SU-DHL-6 (cell line): ENCODE measurements at regions not wholly inside any gene's neighbourhood (a gene's known extent, or its start where the extent isn't known, plus 50 kb on each side); places are given as distances from the start of the nearest gene placed in this dataset.

Source experiments
- H2AFZ ChIP-seq: fragments of 200-600 bp; sonication (generic); 2 replicates; pipeline ENCODE4 v1.6.1; 2014; ENCODE audit warnings: low read depth, mild to moderate bottlenecking, moderate library complexity, mixed read lengths, antibody characterized with exemption, low read length; ENCODE audit not compliant: severe bottlenecking
- H3F3A ChIP-seq: fragments of 200-600 bp; shearing (Covaris generic); 2 replicates; pipeline ENCODE4 v1.6.0; 2016; ENCODE audit warnings: antibody characterized with exemption, mild to moderate bottlenecking; ENCODE audit not compliant: insufficient read depth
- H3K27ac ChIP-seq: fragments of 200-600 bp; sonication (generic); 2 replicates; pipeline ENCODE4 v1.5.1; 2016; ENCODE audit warnings: low read depth, mild to moderate bottlenecking, low read length, moderate library complexity, mixed read lengths
- H3K27me3 ChIP-seq: fragments of 200-600 bp; sonication (generic), shearing (Covaris generic); 2 replicates; pipeline ENCODE4 v1.6.0; 2014; ENCODE audit warnings: mild to moderate bottlenecking, low read length
- H3K36me3 ChIP-seq: fragments of 200-600 bp; sonication (generic); 2 replicates; pipeline ENCODE4 v1.6.1; 2014; ENCODE audit warnings: mild to moderate bottlenecking, low read length, mixed read lengths
- H3K4me2 ChIP-seq: fragments of 300-600, 200-600 bp; shearing (Covaris generic), sonication (generic); 2 replicates; pipeline ENCODE4 v1.6.0; 2014; ENCODE audit warnings: low read length, low read depth, mild to moderate bottlenecking; ENCODE audit not compliant: poor library complexity, severe bottlenecking
- H3K4me3 ChIP-seq: fragments of 200-600 bp; sonication (generic); 2 replicates; pipeline ENCODE4 v1.5.1; 2014; ENCODE audit warnings: antibody characterized with exemption, low read length, mild to moderate bottlenecking, mixed read lengths; ENCODE audit not compliant: insufficient read depth, poor library complexity, severe bottlenecking
- H3K79me2 ChIP-seq: fragments of 200-600 bp; sonication (generic); 2 replicates; pipeline ENCODE4 v1.6.1; 2014; ENCODE audit warnings: mild to moderate bottlenecking, low read length, moderate library complexity; ENCODE audit not compliant: insufficient read depth
- H3K9ac ChIP-seq: fragments of 200-600 bp; sonication (generic); 2 replicates; pipeline ENCODE4 v1.7.0; 2014; ENCODE audit warnings: mild to moderate bottlenecking, low read length
- H3K9me2 ChIP-seq: fragments of 200-600 bp; sonication (generic); replicated peaks from 2 replicates; pipeline ENCODE4 v1.6.1; 2014; ENCODE audit warnings: low read length; ENCODE audit not compliant: insufficient read depth
- H3K9me3 ChIP-seq: fragments of 200-600 bp; sonication (generic); 2 replicates; pipeline ENCODE4 v1.6.1; 2014; ENCODE audit warnings: low read length, mixed read lengths; ENCODE audit not compliant: insufficient read depth
- H4K20me1 ChIP-seq: fragments of 200-600 bp; sonication (generic); 2 replicates; pipeline ENCODE4 v1.6.1; 2014; ENCODE audit warnings: low read depth, mild to moderate bottlenecking, antibody characterized with exemption, low read length, moderate library complexity, mixed read lengths
- EZH2phosphoT487 ChIP-seq: fragments of 200-600 bp; sonication (generic), shearing (Covaris generic); conservative IDR thresholded peaks from 2 replicates; pipeline ENCODE4 v1.6.1; 2018; ENCODE audit warnings: mild to moderate bottlenecking, antibody characterized with exemption, low read length, moderate library complexity, mixed read lengths
- TF ChIP-seq, protein P1 (sequence below): fragments of 200-600 bp; sonication (generic); IDR thresholded peaks from one replicate; pipeline ENCODE4 v1.5.1; 2017; ENCODE audit warnings: antibody characterized with exemption, mild to moderate bottlenecking, low read length, moderate library complexity; ENCODE audit not compliant: insufficient read depth, poor library complexity, severe bottlenecking

DNA sequence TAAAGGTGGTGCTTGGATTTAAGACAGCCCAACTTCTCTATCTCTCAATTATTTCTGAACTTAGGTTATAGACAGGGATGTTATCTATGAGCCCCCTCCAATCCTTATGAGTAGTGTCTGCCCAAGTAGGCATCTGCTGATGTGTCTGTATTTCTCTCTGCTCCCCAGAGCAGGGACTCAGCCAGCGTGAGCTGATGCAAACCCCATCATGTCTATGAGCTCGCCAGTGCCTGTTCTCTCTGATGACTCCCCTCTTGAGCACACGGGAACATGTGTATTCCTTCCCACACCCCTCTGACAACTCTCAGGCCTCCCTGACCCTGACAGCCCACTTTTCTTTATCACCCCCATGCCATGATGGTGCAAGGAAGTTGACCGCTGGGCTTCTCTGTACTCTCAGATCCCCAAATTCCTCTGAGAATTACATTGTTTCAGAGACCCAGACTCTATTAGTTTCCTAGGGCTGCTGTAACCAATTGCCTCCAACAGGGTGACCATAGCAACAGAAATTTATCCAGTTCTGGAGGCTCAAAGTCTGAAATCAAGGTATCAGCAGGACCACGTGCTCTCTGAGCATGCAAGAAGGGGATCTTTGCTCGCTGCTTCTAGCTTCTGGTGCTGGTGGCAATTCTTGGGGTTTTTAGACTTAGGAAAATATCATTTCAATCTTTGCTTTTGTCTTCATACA lies 73.5 kb upstream of the ST8SIA2 start:
- Histone ChIP-seq H3K9me2 (no peaks in the 10 kb centered on the region), H3K4me3 (no peak overlapping the region), H3K9me3 (no peaks in the 10 kb centered on the region), H4K20me1 (no peaks in the 10 kb centered on the region), H3F3A (no peaks in the 10 kb centered on the region), H3K27me3 (no peaks in the 10 kb centered on the region), H3K4me2 (no peak overlapping the region), H3K27ac (no peak overlapping the region), H3K9ac (no peak overlapping the region), H3K36me3 (no peaks in the 10 kb centered on the region), H3K79me2 (no peaks in the 10 kb centered on the region), H2AFZ (no peak overlapping the region)
- TF ChIP-seq EZH2phosphoT487: no peak

DNA sequence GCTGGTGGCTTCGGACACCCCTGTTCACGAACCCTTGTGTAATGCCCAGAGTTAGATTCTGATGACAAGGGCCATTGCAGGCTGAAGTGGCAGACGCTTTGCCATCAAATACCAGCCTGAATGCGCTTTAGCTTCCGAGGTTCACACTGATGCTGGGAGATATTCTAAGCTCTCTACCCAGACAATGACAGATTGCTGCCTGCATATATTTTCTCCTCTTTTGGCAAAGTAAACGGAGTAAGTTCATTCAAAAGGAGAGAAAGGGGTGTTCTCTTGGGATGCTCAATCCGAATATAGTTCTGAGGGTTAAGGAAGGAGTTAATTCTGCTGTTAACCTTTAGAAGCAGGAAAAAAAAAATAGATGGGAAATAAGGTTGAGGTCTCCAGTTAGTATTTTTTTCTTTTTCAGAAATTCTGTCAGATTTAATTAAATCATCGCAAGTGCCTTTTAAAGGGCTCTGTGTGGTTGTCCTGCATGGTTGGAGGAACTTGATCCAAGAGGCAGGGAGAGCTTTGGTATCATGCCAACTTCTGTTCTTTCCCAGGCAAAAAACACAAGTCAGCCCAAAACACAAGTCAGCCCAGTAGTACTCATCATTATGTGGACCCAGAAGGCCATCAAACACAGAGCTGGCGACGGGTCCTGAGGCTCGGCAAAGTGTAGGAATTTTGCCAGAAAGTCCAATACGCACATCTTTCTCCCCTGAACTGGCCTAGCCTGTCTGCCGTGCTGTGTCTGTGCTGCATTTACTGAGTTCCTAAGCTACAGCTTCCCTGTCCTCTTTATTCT lies 70.9 kb upstream of the ST8SIA2 start:
- no peak overlapping the region for H3K4me2 ChIP-seq
- no peaks in the 10 kb centered on the region for H3F3A ChIP-seq
- no peaks in the 10 kb centered on the region for H3K27me3 ChIP-seq
- H3K9me3 ChIP-seq: no peaks in the 10 kb centered on the region
- H3K27ac ChIP-seq: no peak overlapping the region
- H2AFZ ChIP-seq: no peak overlapping the region
- no peak overlapping the region for H3K9ac ChIP-seq
- no peaks in the 10 kb centered on the region for H4K20me1 ChIP-seq
- no peaks in the 10 kb centered on the region for H3K36me3 ChIP-seq
- H3K4me3 ChIP-seq: no peak overlapping the region
- no peaks in the 10 kb centered on the region for H3K79me2 ChIP-seq
- no peaks in the 10 kb centered on the region for H3K9me2 ChIP-seq
- TF ChIP-seq, protein P1, sequence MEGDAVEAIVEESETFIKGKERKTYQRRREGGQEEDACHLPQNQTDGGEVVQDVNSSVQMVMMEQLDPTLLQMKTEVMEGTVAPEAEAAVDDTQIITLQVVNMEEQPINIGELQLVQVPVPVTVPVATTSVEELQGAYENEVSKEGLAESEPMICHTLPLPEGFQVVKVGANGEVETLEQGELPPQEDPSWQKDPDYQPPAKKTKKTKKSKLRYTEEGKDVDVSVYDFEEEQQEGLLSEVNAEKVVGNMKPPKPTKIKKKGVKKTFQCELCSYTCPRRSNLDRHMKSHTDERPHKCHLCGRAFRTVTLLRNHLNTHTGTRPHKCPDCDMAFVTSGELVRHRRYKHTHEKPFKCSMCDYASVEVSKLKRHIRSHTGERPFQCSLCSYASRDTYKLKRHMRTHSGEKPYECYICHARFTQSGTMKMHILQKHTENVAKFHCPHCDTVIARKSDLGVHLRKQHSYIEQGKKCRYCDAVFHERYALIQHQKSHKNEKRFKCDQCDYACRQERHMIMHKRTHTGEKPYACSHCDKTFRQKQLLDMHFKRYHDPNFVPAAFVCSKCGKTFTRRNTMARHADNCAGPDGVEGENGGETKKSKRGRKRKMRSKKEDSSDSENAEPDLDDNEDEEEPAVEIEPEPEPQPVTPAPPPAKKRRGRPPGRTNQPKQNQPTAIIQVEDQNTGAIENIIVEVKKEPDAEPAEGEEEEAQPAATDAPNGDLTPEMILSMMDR: no peak
- no peak for TF ChIP-seq EZH2phosphoT487

DNA sequence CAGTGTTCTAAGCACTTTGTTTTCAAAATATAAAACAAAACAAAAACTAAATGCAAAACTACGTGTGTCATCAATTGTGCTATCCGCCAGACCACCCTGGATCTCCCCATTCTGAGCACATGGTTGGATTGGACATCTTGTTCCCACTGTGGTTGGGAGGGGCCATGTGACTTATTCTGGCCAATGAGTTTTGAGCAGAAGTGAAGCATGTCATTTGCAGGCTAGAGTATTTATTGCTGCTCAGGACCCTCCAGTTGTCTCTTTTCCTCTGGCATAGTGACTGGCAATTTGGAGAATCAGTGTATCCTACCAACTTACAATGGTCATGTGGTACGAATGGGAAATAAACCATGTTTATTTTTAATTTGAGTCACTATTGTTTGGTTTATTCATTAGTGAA lies 70.2 kb upstream of the ST8SIA2 start:
- Histone ChIP-seq H3K9ac (no peak overlapping the region), H3K4me3 (no peak overlapping the region), H4K20me1 (no peaks in the 10 kb centered on the region), H3F3A (no peaks in the 10 kb centered on the region), H3K9me3 (no peaks in the 10 kb centered on the region), H3K9me2 (no peaks in the 10 kb centered on the region), H3K27me3 (no peaks in the 10 kb centered on the region), H3K36me3 (no peaks in the 10 kb centered on the region), H3K4me2 (no peak overlapping the region), H2AFZ (no peak overlapping the region), H3K79me2 (no peaks in the 10 kb centered on the region), H3K27ac (no peak overlapping the region)
- TF ChIP-seq EZH2phosphoT487: no peak
- TF ChIP-seq, protein P1: no peak
